ENCODE measurements at regions not wholly inside any gene's neighbourhood (a gene's known extent, or its start where the extent isn't known, plus 50 kb on each side); places are given as distances from the start of the nearest gene placed in this dataset.

GRCh38 chr11:81098471-81098870 is 1635.2 kb downstream of the FAM181B start:
- H3K79me2 ChIP-seq (ENCODE audit: insufficient read depth, low read length), result no peaks in the 10 kb centered on the region
- no peaks in the 10 kb centered on the region for H3K36me3 ChIP-seq (replicated peaks in 1 of 2; ENCODE audit: control insufficient read depth in 1 of 2, insufficient read depth in 2 of 2, low read length in 2 of 2)
- ATAC-seq (no peak), FAIRE-seq (no peak), DNase-seq (ENCODE audit: low spot score) (no peak)
- 0% methylated on average over 1 of the region's 1 CpG for WGBS (ENCODE audit: low lambda C conversion rate)
- in situ Hi-C loops (cut with HindIII; ENCODE audit: extremely low pct_ligation_motif_present, low pct_unique_long_range_greater_than_20kb), result no loop called here
- no peak overlapping the region for H3K9ac ChIP-seq (ENCODE audit: insufficient read depth, low read depth, low read length)
- CTCF ChIA-PET (ENCODE audit: low intra/inter-chr PET ratio, low total read pairs), result no interaction called here
- intact Hi-C loops (cut with micrococcal nuclease; ENCODE audit: unreplicated experiment), result no loop called here
- no peaks in the 10 kb centered on the region for H3K27me3 ChIP-seq (ENCODE audit: control insufficient read depth in 1 of 2, insufficient read depth in 2 of 2, low read length in 2 of 2)
- no peak overlapping the region for H3K27ac ChIP-seq (ENCODE audit: extremely low read length, insufficient read depth, low read length)
- H3K4me1 ChIP-seq (ENCODE audit: insufficient read depth, low read length), result no peaks in the 10 kb centered on the region
- POLR2A ChIA-PET, result no interaction called here
- BruUV-seq (replicated peaks), result no TSS peak
- no peaks in the 10 kb centered on the region for H4K20me1 ChIP-seq (ENCODE audit: insufficient read depth, low read length)
- H3K4me2 ChIP-seq (ENCODE audit: low read depth, low read length), result no peak overlapping the region
- TF ChIP-seq ZNF34 (CRISPR knock-in tag; IDR thresholded peaks at IDR 0.05; ENCODE audit: borderline replicate concordance) (no peak), HCFC1 (IDR thresholded peaks at IDR 0.05; ENCODE audit: low read depth, low read length) (no peak), NPAS2 (CRISPR knock-in tag; IDR thresholded peaks at IDR 0.05; ENCODE audit: borderline replicate concordance) (no peak)
- TF ChIP-seq, protein P1, sequence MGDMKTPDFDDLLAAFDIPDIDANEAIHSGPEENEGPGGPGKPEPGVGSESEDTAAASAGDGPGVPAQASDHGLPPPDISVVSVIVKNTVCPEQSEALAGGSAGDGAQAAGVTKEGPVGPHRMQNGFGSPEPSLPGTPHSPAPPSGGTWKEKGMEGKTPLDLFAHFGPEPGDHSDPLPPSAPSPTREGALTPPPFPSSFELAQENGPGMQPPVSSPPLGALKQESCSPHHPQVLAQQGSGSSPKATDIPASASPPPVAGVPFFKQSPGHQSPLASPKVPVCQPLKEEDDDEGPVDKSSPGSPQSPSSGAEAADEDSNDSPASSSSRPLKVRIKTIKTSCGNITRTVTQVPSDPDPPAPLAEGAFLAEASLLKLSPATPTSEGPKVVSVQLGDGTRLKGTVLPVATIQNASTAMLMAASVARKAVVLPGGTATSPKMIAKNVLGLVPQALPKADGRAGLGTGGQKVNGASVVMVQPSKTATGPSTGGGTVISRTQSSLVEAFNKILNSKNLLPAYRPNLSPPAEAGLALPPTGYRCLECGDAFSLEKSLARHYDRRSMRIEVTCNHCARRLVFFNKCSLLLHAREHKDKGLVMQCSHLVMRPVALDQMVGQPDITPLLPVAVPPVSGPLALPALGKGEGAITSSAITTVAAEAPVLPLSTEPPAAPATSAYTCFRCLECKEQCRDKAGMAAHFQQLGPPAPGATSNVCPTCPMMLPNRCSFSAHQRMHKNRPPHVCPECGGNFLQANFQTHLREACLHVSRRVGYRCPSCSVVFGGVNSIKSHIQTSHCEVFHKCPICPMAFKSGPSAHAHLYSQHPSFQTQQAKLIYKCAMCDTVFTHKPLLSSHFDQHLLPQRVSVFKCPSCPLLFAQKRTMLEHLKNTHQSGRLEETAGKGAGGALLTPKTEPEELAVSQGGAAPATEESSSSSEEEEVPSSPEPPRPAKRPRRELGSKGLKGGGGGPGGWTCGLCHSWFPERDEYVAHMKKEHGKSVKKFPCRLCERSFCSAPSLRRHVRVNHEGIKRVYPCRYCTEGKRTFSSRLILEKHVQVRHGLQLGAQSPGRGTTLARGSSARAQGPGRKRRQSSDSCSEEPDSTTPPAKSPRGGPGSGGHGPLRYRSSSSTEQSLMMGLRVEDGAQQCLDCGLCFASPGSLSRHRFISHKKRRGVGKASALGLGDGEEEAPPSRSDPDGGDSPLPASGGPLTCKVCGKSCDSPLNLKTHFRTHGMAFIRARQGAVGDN (CRISPR knock-in tag; IDR thresholded peaks at IDR 0.05), result no peak
- no peak overlapping the region for H3K4me3 ChIP-seq (replicated peaks in 1 of 3; ENCODE audit: insufficient read depth in 1 of 3, low read depth in 2 of 3, low read length in 3 of 3)
- H2AFZ ChIP-seq (ENCODE audit: low read length), result no peak overlapping the region
- no peaks in the 10 kb centered on the region for H3K9me3 ChIP-seq (ENCODE audit: low read length)

GRCh38 chr11:81092522-81092921 is 1641.1 kb downstream of the FAM181B start:
- CTCF ChIA-PET (ENCODE audit: low intra/inter-chr PET ratio, low total read pairs), result no interaction called here
- no peak for ATAC-seq
- Histone ChIP-seq H3K9ac (ENCODE audit: insufficient read depth, low read depth, low read length) (no peak overlapping the region), H3K9me3 (ENCODE audit: low read length) (no peaks in the 10 kb centered on the region), H3K4me2 (ENCODE audit: low read depth, low read length) (no peak overlapping the region), H3K4me1 (ENCODE audit: insufficient read depth, low read length) (no peaks in the 10 kb centered on the region), H3K27ac (ENCODE audit: extremely low read length, insufficient read depth, low read length) (no peak overlapping the region), H3K27me3 (ENCODE audit: control insufficient read depth in 1 of 2, insufficient read depth in 2 of 2, low read length in 2 of 2) (no peaks in the 10 kb centered on the region), H3K36me3 (replicated peaks in 1 of 2; ENCODE audit: control insufficient read depth in 1 of 2, insufficient read depth in 2 of 2, low read length in 2 of 2) (no peaks in the 10 kb centered on the region), H4K20me1 (ENCODE audit: insufficient read depth, low read length) (no peaks in the 10 kb centered on the region), H2AFZ (ENCODE audit: low read length) (no peak overlapping the region), H3K79me2 (ENCODE audit: insufficient read depth, low read length) (no peaks in the 10 kb centered on the region), H3K4me3 (replicated peaks in 1 of 3; ENCODE audit: insufficient read depth in 1 of 3, low read depth in 2 of 3, low read length in 3 of 3) (no peak overlapping the region)
- in situ Hi-C loops (cut with HindIII; ENCODE audit: extremely low pct_ligation_motif_present, low pct_unique_long_range_greater_than_20kb) (no loop called here), intact Hi-C loops (cut with micrococcal nuclease; ENCODE audit: unreplicated experiment) (no loop called here)
- POLR2A ChIA-PET, result no interaction called here
- no peak for FAIRE-seq
- no peak for DNase-seq (ENCODE audit: low spot score)
- no TSS peak for BruUV-seq (replicated peaks)
- TF ChIP-seq, protein P2, sequence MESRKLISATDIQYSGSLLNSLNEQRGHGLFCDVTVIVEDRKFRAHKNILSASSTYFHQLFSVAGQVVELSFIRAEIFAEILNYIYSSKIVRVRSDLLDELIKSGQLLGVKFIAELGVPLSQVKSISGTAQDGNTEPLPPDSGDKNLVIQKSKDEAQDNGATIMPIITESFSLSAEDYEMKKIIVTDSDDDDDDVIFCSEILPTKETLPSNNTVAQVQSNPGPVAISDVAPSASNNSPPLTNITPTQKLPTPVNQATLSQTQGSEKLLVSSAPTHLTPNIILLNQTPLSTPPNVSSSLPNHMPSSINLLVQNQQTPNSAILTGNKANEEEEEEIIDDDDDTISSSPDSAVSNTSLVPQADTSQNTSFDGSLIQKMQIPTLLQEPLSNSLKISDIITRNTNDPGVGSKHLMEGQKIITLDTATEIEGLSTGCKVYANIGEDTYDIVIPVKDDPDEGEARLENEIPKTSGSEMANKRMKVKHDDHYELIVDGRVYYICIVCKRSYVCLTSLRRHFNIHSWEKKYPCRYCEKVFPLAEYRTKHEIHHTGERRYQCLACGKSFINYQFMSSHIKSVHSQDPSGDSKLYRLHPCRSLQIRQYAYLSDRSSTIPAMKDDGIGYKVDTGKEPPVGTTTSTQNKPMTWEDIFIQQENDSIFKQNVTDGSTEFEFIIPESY (CRISPR knock-in tag; IDR thresholded peaks at IDR 0.05), result no peak
- TF ChIP-seq, protein P3, sequence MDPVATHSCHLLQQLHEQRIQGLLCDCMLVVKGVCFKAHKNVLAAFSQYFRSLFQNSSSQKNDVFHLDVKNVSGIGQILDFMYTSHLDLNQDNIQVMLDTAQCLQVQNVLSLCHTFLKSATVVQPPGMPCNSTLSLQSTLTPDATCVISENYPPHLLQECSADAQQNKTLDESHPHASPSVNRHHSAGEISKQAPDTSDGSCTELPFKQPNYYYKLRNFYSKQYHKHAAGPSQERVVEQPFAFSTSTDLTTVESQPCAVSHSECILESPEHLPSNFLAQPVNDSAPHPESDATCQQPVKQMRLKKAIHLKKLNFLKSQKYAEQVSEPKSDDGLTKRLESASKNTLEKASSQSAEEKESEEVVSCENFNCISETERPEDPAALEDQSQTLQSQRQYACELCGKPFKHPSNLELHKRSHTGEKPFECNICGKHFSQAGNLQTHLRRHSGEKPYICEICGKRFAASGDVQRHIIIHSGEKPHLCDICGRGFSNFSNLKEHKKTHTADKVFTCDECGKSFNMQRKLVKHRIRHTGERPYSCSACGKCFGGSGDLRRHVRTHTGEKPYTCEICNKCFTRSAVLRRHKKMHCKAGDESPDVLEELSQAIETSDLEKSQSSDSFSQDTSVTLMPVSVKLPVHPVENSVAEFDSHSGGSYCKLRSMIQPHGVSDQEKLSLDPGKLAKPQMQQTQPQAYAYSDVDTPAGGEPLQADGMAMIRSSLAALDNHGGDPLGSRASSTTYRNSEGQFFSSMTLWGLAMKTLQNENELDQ (CRISPR knock-in tag; IDR thresholded peaks at IDR 0.05; ENCODE audit: borderline replicate concordance), result no peak
- TF ChIP-seq TP53 (CRISPR knock-in tag; conservative IDR thresholded peaks at IDR 0.05), result no peak
- TF ChIP-seq SMAD1 (CRISPR knock-in tag; IDR thresholded peaks at IDR 0.05; ENCODE audit: borderline replicate concordance, low read depth), result no peak
- no peak for TF ChIP-seq HOXA9 (CRISPR knock-in tag; IDR thresholded peaks at IDR 0.05; ENCODE audit: borderline replicate concordance)
- TF ChIP-seq ZNF709 (CRISPR knock-in tag; IDR thresholded peaks at IDR 0.05), result no peak
- no peak for TF ChIP-seq MTA1 (CRISPR knock-in tag; IDR thresholded peaks at IDR 0.05; ENCODE audit: borderline replicate concordance)
